Activated T-cell treated with anti-CD3 and anti-CD28 coated beads, Interleukin-2, amount 50 U/mL, for 72 hours (primary cell): ENCODE measurements at regions not wholly inside any gene's neighbourhood (a gene's known extent, or its start where the extent isn't known, plus 50 kb on each side); places are given as distances from the start of the nearest gene placed in this dataset.

Source experiments
- ATAC-seq, 2 donors: fragments of 150-1000 bp; cut with Tn5 transposase; replicated peaks in 1 of 2; 2 replicates each; pipeline ENCODE4 v1.10.0; 2021; ENCODE audit warnings: moderate library complexity in 2 of 2, mild to moderate bottlenecking in 1 of 2
- DNase-seq, 2 donors: peaks; one replicate each; pipeline ENCODE4 v3.0.0; 2021 to 2022; ENCODE audit warnings: mixed read lengths in 1 of 2
- H3K27ac Mint-ChIP-seq: one replicate; pipeline ENCODE4 v1.8.0; 2022; ENCODE audit warnings: mild to moderate bottlenecking, moderate library complexity, mixed read lengths
- H3K27me3 Mint-ChIP-seq: one replicate; pipeline ENCODE4 v1.8.0; 2022; ENCODE audit warnings: low read depth, mixed read lengths
- H3K36me3 Mint-ChIP-seq, 2 donors: one replicate each; pipeline ENCODE4 v1.8.0; 2022; ENCODE audit warnings: mixed read lengths in 2 of 2, mild to moderate bottlenecking in 1 of 2; ENCODE audit not compliant: insufficient read depth in 2 of 2
- H3K4me1 Mint-ChIP-seq: one replicate; pipeline ENCODE4 v1.8.0; 2022; ENCODE audit warnings: low read depth, mixed read lengths
- H3K4me3 Mint-ChIP-seq, 2 donors: one replicate each; pipeline ENCODE4 v1.8.0; 2022; ENCODE audit warnings: mild to moderate bottlenecking in 2 of 2, mixed read lengths in 2 of 2, moderate library complexity in 2 of 2
- H3K9me3 Mint-ChIP-seq, 2 donors: one replicate each; pipeline ENCODE4 v1.8.0; 2022; ENCODE audit warnings: mixed read lengths in 2 of 2

GRCh38 chr19:30130356-30131122, 188.5 kb downstream of the URI1 start:
- Mint-ChIP-seq H3K27ac (no peak overlapping the region), H3K27me3 (no peaks in the 10 kb centered on the region), H3K4me3 (no peak overlapping the region), H3K4me1 (no peaks in the 10 kb centered on the region), H3K9me3 (no peaks in the 10 kb centered on the region), H3K36me3 (no peaks in the 10 kb centered on the region)
- DNase-seq: no peak
- no peak for ATAC-seq

DNA sequence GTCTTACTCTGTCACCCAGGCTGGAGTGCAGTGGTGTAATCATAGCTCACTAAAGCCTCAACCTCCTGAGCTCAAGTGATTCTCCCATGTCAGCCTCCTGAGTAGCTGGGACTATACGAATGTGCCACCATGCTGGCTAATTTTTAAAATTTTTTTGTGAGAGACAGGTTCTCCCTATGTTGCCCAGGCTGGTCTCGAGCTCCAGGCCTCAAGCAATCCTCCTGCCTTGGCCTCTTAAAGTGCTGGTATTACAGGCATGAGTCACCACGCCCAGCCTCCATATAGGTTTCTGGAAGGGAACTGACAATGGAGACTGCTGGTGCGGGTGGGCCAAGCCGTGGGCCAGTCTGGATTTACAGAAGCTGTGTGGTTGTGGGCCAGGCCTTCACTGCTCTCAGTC, 189.2 kb downstream of the URI1 start:
- H3K4me1 Mint-ChIP-seq: no peaks in the 10 kb centered on the region
- H3K4me3 Mint-ChIP-seq: no peak overlapping the region
- no peak overlapping the region for H3K27ac Mint-ChIP-seq
- H3K9me3 Mint-ChIP-seq: no peaks in the 10 kb centered on the region
- ATAC-seq (no peak), DNase-seq (no peak)
- no peaks in the 10 kb centered on the region for H3K36me3 Mint-ChIP-seq
- H3K27me3 Mint-ChIP-seq: no peaks in the 10 kb centered on the region

GRCh38 chr19:30131722-30132291, 189.8 kb downstream of the URI1 start:
- Mint-ChIP-seq H3K4me1 (no peaks in the 10 kb centered on the region), H3K27me3 (no peaks in the 10 kb centered on the region)

DNA sequence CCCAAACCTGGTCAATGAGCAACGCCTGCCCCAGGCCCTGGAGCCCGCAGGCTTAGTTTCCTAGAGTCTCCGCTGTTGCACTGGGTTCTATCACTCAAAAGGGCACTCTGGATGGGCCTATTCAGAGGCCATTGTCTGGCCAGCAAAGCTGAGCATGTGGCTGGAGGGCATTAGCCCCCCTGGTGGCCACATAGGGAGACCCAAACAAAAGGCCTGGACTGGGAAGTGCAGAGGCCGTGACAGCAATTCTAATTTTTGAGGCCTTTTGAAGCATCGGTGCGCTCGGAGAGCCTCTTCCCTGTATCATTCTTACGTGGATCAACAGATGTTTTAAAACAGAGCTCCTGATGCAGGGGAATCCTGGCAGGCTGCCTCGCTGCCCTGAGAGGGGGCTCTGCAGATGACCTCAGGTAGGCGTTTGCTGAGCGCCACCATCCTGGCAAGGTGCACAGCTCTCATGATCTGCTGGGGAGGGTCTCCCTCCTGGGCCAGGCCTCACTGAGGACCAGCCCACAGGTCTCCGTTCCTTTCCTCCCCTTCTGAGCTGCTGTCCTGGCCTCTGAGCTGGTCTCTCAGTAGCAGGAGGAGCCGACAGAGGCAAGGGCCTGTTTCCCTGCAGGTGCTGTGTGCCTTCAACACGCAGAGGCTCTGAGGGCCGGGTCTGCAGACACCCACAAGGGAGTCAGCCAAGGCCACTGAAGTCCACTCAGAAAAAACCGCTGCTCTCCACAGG, 190.5 kb downstream of the URI1 start:
- H3K4me3 Mint-ChIP-seq: no peak overlapping the region
- no peaks in the 10 kb centered on the region for H3K27me3 Mint-ChIP-seq
- H3K9me3 Mint-ChIP-seq: no peaks in the 10 kb centered on the region
- no peaks in the 10 kb centered on the region for H3K4me1 Mint-ChIP-seq
- ATAC-seq (no peak), DNase-seq (no peak)
- H3K36me3 Mint-ChIP-seq: no peaks in the 10 kb centered on the region
- H3K27ac Mint-ChIP-seq: no peak overlapping the region

More at GRCh38 chr19:30131722-30132291, 189.8 kb downstream of the URI1 start:
- no peak for ATAC-seq
- Mint-ChIP-seq H3K9me3 (no peaks in the 10 kb centered on the region), H3K4me3 (no peak overlapping the region), H3K27ac (no peak overlapping the region), H3K36me3 (no peaks in the 10 kb centered on the region)
- no peak for DNase-seq

GRCh38 chr19:30133803-30134202, 191.8 kb downstream of the URI1 start:
- ATAC-seq (no peak), DNase-seq (no peak)
- no peak overlapping the region for H3K27ac Mint-ChIP-seq
- no peak overlapping the region for H3K4me3 Mint-ChIP-seq
- H3K9me3 Mint-ChIP-seq: no peaks in the 10 kb centered on the region
- no peaks in the 10 kb centered on the region for H3K36me3 Mint-ChIP-seq
- no peaks in the 10 kb centered on the region for H3K4me1 Mint-ChIP-seq
- no peaks in the 10 kb centered on the region for H3K27me3 Mint-ChIP-seq

DNA sequence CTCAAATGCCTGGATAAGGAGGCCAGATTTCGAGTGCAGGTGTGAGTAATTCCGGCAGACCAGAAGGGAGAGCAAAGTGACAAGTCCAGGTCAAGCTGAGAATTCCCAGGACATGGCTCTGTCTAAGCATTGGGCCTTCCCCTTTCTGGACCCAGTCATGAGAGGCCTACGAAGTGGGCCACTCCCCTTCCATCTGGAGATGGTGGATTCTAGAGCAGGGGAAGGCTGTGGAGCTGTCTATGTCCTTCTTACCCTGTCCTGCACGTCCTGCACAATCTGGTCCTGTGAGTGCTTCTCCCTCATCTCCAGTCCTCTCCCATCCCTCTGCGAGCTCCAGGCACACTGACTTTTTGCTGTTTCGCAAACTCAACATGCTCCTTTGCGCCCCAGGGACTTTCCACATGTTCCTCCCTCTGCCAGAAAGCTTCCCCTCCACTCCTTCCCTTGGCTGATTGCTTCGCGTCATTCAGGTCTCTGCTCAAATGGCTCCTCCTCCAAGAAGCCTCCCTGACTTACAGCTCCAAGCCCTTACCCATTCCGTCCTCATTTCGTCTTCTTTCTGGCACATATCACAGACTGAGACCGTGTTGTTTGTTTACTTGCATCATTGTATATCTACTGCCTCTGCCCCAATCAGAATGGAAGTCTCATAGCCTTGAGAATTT, 193.2 kb downstream of the URI1 start:
- Mint-ChIP-seq H3K36me3 (no peaks in the 10 kb centered on the region), H3K9me3 (no peaks in the 10 kb centered on the region), H3K27me3 (no peaks in the 10 kb centered on the region), H3K4me1 (no peaks in the 10 kb centered on the region), H3K27ac (no peak overlapping the region), H3K4me3 (no peak overlapping the region)
- no peak for DNase-seq
- no peak for ATAC-seq

- Mint-ChIP-seq H3K27ac (no peak overlapping the region), H3K27me3 (no peaks in the 10 kb centered on the region), H3K36me3 (no peaks in the 10 kb centered on the region), H3K4me1 (no peaks in the 10 kb centered on the region), H3K4me3 (no peak overlapping the region), H3K9me3 (no peaks in the 10 kb centered on the region)
- ATAC-seq: no peak
- DNase-seq: no peak
Measured at GRCh38 chr19:30135797-30136196, 193.8 kb downstream of the URI1 start.

DNA sequence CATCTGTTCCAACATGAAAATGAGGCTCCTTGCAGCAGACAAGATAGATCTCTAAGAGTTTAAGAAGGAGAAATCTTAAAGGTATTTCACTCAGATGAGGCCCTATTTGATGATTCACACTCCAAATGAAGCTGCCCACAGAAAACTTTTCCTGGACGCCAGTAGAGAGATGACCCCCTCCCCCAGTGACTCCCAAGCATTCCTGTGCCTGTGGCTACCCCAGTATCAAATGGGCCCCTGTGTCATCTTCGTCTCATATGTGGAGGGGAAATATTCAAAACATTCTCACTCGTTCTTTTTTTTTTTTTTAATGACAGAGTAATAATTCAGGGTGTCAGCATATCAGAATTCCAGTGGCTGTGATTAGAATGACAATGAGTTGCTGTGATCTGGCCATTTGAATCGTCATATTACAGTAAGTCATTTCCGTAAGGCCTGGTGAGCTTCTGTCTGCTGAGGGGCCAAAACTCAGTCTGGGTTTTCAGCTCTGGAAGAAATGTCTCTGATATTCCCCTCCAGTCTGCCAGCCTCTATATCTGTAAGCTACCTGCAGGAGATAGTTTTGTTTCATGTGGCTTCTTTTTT, 194.7 kb downstream of the URI1 start:
- no peak overlapping the region for H3K27ac Mint-ChIP-seq
- H3K4me3 Mint-ChIP-seq: no peak overlapping the region
- ATAC-seq: no peak
- DNase-seq: no peak
- no peaks in the 10 kb centered on the region for H3K9me3 Mint-ChIP-seq
- H3K27me3 Mint-ChIP-seq: no peaks in the 10 kb centered on the region
- no peaks in the 10 kb centered on the region for H3K4me1 Mint-ChIP-seq
- H3K36me3 Mint-ChIP-seq: no peaks in the 10 kb centered on the region

GRCh38 chr19:30137747-30138146, 195.7 kb downstream of the URI1 start:
- H3K27me3 Mint-ChIP-seq: no peaks in the 10 kb centered on the region
- H3K4me3 Mint-ChIP-seq: no peak overlapping the region
- ATAC-seq (no peak), DNase-seq (no peak)
- H3K36me3 Mint-ChIP-seq: no peaks in the 10 kb centered on the region
- H3K27ac Mint-ChIP-seq: no peak overlapping the region
- H3K4me1 Mint-ChIP-seq: no peaks in the 10 kb centered on the region
- no peaks in the 10 kb centered on the region for H3K9me3 Mint-ChIP-seq

DNA sequence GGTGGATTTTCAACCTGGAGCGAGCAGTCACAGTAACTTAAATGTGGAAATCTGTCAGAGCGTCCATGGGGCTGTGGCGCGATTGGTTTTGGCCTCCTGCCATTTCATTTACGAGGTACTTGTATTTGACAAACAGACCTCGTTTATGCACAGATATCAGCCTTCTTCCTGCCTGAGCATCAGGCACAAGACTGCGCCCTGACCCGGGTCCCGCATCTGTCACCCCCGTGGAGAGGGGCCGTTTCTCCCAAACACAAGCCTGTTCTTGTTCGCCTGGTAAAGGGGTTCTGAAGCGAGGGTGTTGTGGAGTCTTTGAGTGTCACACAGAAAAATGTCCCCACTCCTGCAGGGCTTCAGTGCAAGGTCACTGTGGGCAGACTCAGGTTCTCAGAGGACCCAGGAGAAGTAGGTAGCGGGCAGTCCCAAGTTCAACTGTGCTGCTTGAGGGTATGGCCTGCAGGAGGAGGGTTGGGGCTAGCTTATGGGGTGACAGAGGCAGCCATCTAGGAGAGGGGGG, 202.3 kb downstream of the URI1 start:
- Mint-ChIP-seq H3K4me3 (no peak overlapping the region), H3K27me3 (no peaks in the 10 kb centered on the region), H3K27ac (no peak overlapping the region), H3K9me3 (no peaks in the 10 kb centered on the region), H3K4me1 (no peaks in the 10 kb centered on the region), H3K36me3 (no peaks in the 10 kb centered on the region)
- no peak for DNase-seq
- no peak for ATAC-seq

DNA sequence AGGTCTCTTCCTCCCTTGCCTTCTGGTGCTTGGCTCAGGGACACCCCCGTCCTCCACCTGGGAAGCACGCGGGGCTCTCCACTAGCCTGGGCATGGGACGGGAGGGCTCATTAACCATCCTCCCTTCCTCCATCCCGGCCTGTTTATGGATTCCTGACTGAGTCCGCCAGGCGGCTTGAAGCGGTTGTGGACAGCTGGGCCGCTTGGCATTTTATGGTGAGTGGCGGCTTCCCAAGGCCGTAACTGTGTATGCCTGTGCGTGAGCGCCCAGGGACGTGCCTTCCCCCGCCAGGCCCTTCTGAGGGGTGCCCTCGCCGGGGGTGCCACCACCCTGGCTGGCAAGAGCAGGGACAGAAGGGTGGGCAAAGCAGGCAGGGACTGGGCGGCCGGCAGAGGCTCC, 202.8 kb downstream of the URI1 start:
- no peak overlapping the region for H3K27ac Mint-ChIP-seq
- H3K36me3 Mint-ChIP-seq: no peaks in the 10 kb centered on the region
- no peaks in the 10 kb centered on the region for H3K9me3 Mint-ChIP-seq
- ATAC-seq (no peak), DNase-seq (no peak)
- H3K27me3 Mint-ChIP-seq: no peaks in the 10 kb centered on the region
- H3K4me1 Mint-ChIP-seq: no peaks in the 10 kb centered on the region
- no peak overlapping the region for H3K4me3 Mint-ChIP-seq

DNA sequence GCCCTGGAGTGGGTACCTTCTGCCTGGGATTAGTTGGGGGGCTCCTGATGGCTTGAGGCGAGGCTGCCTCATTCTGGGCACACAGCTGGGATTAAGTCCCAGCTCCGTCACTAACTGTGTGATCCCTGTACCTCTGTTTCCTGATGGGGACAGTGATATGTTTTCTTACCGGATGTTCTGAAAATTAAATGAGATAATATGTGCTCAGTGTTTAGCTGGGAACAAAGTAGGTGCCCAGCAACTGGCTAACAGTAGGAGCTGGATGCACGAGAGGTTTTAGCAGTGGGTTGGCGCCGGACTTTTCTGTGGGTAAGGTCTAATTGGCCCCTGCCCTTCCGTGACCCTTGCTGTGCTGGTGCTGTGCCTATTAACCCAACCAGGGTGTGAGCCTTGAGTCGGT, 203.4 kb downstream of the URI1 start:
- Mint-ChIP-seq H3K4me3 (no peak overlapping the region), H3K9me3 (no peaks in the 10 kb centered on the region), H3K4me1 (no peaks in the 10 kb centered on the region), H3K27ac (no peak overlapping the region), H3K27me3 (no peaks in the 10 kb centered on the region), H3K36me3 (no peaks in the 10 kb centered on the region)
- DNase-seq (no peak), ATAC-seq (no peak)

GRCh38 chr19:30146346-30146745, 204.3 kb downstream of the URI1 start:
- DNase-seq: no peak
- H3K9me3 Mint-ChIP-seq: no peaks in the 10 kb centered on the region

More at GRCh38 chr19:30146346-30146745, 204.3 kb downstream of the URI1 start:
- Mint-ChIP-seq H3K36me3 (no peaks in the 10 kb centered on the region), H3K27ac (no peak overlapping the region), H3K27me3 (no peaks in the 10 kb centered on the region), H3K4me3 (no peak overlapping the region), H3K4me1 (no peaks in the 10 kb centered on the region)
- ATAC-seq: no peak
